ENCODE measurements at regions not wholly inside any gene's neighbourhood (a gene's known extent, or its start where the extent isn't known, plus 50 kb on each side); places are given as distances from the start of the nearest gene placed in this dataset.

- no peak for TF ChIP-seq EP300 (IDR thresholded peaks at IDR 0.05)
- no peak for TF ChIP-seq POLR2A (IDR thresholded peaks at IDR 0.05)
- TF ChIP-seq POLR2AphosphoS5 (IDR thresholded peaks at IDR 0.05), result no peak
- no peak for TF ChIP-seq CTCF (IDR thresholded peaks at IDR 0.05)
- no peaks in the 10 kb centered on the region for H3K4me1 ChIP-seq
- H3K9me3 ChIP-seq, result no peaks in the 10 kb centered on the region
- no peaks in the 10 kb centered on the region for H3K36me3 ChIP-seq
- WGBS, 2 donors, result 70 to 82% methylated on average over 6 of the region's 6 CpGs
- no peaks in the 10 kb centered on the region for H3K27me3 ChIP-seq
- H3K27ac ChIP-seq, result no peak overlapping the region
- intact Hi-C loops (cut with DNase I), result no loop called here
- no peak overlapping the region for H3K4me3 ChIP-seq
- DNase-seq, result no peak
Observed at GRCh38 chr22:49503896-49504521, 323.7 kb downstream of the BRD1 start.

- Histone ChIP-seq H3K36me3 (no peaks in the 10 kb centered on the region), H3K27ac (no peak overlapping the region), H3K4me1 (no peaks in the 10 kb centered on the region), H3K9me3 (no peaks in the 10 kb centered on the region), H3K27me3 (no peaks in the 10 kb centered on the region), H3K4me3 (no peak overlapping the region)
- TF ChIP-seq EP300 (IDR thresholded peaks at IDR 0.05) (no peak), CTCF (IDR thresholded peaks at IDR 0.05) (no peak), POLR2AphosphoS5 (IDR thresholded peaks at IDR 0.05) (no peak), POLR2A (IDR thresholded peaks at IDR 0.05) (no peak)
- intact Hi-C loops (cut with DNase I), result no loop called here
- WGBS, 2 donors, result 80 to 84% methylated on average over 1 of the region's 1 CpG
- no peak for DNase-seq
Observed at GRCh38 chr22:49503321-49503720, 324.4 kb downstream of the BRD1 start.

- TF ChIP-seq POLR2AphosphoS5 (IDR thresholded peaks at IDR 0.05) (no peak), POLR2A (IDR thresholded peaks at IDR 0.05) (no peak), EP300 (IDR thresholded peaks at IDR 0.05) (no peak), CTCF (IDR thresholded peaks at IDR 0.05) (no peak)
- Histone ChIP-seq H3K9me3 (no peaks in the 10 kb centered on the region), H3K27me3 (no peaks in the 10 kb centered on the region), H3K4me3 (no peak overlapping the region), H3K27ac (no peak overlapping the region), H3K4me1 (no peaks in the 10 kb centered on the region), H3K36me3 (no peaks in the 10 kb centered on the region)
- intact Hi-C loops (cut with DNase I), result no loop called here
- no peak for DNase-seq
- WGBS, 2 donors, result 74 to 82% methylated on average over 13 of the region's 13 CpGs
Observed at GRCh38 chr22:49502126-49502826, 325.4 kb downstream of the BRD1 start.

- Histone ChIP-seq H3K9me3 (peaks cover 0 to 4% (median 0%) of the 10 kb centered on the region in 4 donors), H3K27me3 (no peaks in the 10 kb centered on the region), H3K4me1 (no peaks in the 10 kb centered on the region), H3K27ac (no peak overlapping the region), H3K36me3 (no peaks in the 10 kb centered on the region), H3K4me3 (no peak overlapping the region)
- intact Hi-C loops (cut with DNase I), result no loop called here
- DNase-seq, result no peak
- TF ChIP-seq POLR2A (IDR thresholded peaks at IDR 0.05) (no peak), POLR2AphosphoS5 (IDR thresholded peaks at IDR 0.05) (no peak), CTCF (IDR thresholded peaks at IDR 0.05) (no peak), EP300 (IDR thresholded peaks at IDR 0.05) (no peak)
- WGBS, 2 donors, result 93 to 94% methylated on average over 2 of the region's 2 CpGs
Observed at GRCh38 chr22:49500942-49501395, 326.7 kb downstream of the BRD1 start.
